GM18508 (cell line): ENCODE measurements at regions not wholly inside any gene's neighbourhood (a gene's known extent, or its start where the extent isn't known, plus 50 kb on each side); places are given as distances from the start of the nearest gene placed in this dataset.

Experiments
- ATAC-seq: cut with Tn5 transposase; IDR thresholded peaks from one replicate; pipeline ENCODE4 v1.9.1; 2021; ENCODE audit warnings: moderate number of reproducible peaks; ENCODE audit not compliant: insufficient read depth, unreplicated experiment

DNA sequence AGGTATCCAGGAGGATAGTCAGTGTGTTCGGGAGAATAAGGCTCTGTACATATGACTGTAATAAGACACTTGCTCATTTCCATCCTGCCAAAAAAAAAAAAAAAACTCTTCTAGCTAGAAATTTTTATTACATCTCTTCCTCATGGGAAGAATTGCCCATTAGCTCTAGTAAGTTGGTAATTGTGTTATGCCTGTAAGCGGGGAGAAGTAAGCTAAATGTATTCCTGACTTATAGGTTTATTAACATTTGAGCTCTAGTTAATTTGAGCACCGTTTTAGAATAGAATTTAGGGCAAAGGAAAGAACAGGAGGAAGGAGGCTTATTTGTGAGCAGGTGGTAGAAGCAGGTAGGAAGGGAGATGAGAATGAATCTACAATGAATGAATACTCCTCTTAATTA lies 1210.6 kb downstream of the SORCS1 start:
- no peak for ATAC-seq

DNA sequence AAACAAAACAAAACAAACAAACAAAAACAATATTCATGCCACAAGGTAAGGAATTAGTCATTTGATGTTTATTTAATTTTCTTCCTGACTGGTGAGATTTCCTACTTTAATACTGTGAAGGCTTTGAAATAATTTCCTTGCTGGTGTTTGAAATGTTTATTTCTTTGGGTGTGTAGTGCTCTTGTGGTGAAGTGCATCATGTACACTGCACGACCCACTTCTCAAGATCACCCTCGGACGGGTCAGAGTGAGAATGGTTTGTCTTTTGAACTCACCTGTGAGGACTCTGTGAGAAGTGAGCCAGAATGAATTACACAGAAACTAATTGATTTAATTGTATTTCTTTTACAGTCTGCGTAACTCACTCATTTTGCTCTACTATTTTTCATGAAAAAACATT lies 1211.5 kb downstream of the SORCS1 start:
- ATAC-seq: no peak

DNA sequence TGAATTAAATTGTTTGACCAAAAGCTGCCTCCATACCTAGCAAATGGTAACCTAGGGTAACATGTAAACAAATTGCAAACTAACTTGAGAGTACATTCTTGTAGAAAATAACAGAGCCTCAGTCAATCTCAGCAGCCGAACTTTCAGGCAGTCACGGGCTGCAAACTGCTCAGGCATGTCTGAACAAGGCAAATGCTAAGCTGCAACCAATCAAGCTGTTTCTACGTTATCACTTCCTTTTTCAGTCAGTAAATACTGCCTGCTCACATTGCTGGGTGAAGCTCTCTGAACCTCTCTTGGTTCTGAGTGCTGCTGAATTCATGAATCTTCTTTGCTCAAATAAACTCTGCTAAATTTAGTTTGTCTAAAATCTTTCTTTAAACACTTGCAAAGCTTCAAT lies 1212.4 kb downstream of the SORCS1 start:
- peak; percentile 91 for ATAC-seq

DNA sequence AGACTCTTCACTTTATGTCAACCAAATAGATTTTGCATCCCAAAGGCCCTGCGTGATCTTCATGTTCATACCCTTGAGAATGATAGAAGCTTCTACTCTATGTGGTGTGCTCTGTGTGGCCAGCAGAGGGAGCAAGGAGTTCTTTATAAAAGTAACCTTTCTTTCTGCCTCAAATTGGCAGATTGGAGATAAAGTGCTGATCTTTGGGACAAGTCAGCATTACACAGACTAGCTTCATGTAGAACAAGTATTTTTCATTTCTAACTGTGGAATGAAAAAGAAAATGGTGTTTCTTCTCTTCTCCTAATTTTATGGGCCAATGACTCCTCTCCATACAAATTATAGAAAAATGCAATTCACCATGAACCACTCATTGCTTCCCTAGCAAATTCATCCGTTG lies 1214.1 kb downstream of the SORCS1 start:
- no peak for ATAC-seq

DNA sequence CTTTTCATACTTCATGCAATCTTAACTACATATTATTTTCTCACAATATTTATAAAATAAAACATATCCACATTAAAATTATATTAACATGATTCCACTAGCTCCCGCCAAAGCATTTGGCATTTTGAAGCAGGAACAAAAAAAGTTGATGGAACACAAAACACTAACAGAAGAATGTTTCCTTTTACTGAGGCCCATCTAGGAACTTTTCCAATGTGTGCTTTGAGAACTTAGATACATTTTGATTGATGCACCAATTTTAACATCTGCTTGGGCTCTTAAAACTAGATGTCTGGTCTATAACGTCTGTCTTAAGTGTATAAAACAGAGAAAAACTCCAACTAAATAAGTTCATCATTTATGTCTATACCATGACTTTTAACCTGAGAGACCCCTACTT lies 1214.8 kb downstream of the SORCS1 start:
- ATAC-seq: no peak

DNA sequence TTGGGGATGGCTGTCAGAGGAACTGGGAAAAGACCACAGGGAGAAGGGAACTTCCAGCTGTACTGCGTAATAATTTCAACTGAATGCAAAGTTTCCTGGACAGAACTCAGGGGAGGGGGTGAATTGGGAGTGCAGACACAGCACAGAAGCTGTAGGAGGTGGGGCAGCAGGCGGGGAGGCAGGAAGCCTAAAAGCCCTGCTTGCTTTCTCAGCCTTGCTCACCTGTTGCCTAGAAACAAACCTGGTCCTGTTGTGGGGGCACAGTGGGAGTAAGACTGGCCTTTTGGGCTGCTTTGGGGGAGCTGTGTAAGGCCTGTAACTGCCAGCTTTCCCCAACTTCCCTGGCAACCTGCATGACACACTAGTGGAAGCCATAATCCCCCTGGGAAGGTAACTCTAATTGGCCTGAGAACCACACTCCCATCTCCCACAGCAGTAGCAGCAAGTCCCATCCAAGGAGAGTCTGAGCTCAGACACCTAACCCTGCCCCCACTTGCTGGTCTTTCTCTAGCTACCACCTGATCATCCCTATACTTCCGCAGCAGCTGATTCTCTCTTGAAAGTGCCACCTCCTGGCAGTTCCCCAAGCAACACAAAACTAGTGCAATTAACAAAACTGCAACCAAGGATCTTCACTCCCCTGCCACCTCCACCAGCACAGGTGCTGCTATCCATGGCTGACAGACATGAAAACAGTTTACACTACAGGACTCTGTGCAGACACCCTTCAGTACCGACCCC lies 1239.3 kb downstream of the SORCS1 start:
- ATAC-seq: no peak

DNA sequence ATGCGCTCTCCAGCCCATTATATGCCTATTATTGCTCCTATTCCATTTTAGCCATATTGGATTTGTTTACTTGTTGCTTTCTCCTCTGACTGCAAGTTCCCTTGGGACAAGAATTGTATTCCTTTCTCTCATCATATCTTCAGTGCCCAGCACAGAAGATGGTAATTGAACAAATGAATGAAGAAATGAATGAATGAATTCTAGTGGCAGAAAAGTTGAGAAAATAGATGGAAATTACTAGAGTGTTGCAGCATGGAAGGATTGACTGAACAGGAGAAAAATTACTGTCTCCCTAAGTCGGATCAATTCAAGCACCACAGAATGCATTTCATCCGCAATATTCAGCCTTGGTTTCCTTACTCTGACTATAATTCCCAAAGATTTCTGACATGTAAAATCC lies 1243.2 kb downstream of the SORCS1 start:
- no peak for ATAC-seq

DNA sequence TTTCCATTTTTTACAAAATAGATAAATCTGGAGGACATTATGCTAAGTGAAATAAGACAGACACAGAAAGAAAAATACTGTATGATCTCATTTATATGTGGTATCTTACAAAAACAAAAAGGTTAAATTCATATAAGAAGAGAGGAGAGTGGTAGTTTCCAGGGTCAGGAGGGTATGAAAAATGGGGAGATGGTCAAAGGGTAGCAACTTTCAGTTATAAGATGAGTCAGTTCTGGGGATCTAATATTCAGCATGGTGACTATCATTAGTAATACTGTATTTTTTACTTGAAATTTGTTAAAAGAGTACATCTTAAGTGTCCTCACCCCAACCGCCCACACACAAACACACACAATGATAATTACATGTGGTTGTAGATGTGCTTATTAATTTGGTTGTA lies 1250.1 kb downstream of the SORCS1 start:
- no peak for ATAC-seq

DNA sequence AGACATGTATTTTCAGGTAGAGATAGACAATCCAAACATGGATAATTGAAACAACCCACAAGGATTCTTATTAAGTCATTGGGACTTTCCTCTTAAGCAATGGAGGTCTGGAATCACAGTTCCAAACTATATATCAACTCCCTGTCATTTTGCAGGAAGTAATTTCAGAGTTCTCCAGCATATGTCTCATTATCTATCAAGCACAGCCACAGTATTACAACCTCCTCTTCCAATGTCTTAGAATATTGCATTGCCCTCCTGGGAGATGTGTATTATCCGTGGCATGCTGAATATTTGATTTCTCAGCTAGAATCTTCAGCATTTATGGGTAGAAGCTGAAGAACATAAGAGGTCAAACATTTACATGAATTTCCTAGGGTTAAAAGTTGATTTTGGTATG lies 1255.8 kb downstream of the SORCS1 start:
- ATAC-seq: no peak

DNA sequence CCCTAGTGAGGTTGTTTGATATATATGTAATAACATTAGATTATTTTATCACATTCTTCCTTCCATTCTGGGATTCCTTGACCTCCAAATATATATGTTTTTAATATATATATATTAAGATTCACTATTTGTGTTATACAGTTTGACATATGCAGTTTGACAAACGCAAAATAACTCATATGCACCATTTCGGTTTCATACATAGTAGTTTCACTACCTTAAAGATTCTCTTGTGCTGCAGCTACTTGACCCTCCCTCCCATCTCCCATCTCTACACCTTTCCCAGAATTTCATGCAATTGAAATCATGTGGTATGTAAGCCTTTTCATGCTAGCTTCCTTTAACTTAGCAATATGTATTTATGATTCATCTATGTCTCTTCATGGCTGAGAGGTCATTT lies 1244.4 kb downstream of the SORCS3 start:
- ATAC-seq: no peak

DNA sequence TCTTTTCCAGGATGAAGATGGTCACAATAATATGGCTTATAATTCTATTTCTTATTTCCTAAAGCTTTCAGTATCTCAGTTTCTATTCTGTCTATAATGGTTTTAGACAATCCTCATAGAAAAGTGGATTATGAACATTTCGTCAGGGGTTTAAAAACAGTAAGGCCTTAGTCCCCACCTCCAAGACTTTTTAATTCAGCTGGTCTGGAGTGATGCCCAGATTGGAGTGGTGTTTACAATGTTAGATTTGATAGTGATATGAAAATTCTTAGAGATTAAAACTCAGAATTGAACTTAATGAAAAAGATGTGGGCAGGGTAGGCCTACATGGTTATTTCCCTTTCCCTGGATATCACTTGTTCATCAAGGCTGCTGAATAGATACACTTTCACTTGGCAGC lies 1238.3 kb downstream of the SORCS3 start:
- no peak for ATAC-seq

DNA sequence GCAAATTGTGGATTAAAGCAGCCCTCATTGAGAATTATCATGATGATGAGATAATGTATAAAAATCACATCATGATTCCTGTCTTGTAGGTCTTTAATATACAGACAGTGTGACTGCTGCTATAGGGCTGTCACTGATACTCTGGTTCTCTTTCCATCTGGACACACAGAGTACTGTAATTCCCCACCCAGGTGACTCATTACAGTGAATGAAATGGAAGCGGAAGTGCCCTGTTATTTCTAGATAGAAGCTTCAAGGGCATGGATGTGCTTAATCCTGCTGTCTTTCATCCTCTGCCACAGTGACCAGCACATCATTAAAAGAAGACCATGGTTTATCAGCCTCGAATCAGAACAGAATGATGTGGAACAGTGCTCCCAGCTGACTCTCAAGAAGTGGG lies 1234.0 kb downstream of the SORCS3 start:
- ATAC-seq: no peak

DNA sequence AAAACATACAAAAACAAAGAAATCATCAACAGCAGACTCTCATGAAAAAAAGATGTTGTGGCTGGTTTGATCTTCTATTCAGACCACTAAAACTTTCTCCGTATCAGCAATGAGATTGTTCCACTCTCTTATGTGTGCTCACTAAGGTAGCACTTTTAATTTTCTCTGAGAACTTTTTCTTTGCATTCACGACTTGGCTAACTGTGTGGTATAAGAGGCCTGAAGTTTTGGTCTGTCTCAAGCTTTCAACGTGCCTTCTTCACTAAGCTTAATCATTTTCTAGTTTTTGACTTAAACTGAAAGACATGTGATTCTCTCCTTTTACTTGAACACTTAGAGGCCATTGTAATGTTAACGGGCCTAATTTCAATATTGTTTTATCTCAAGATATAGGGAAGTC lies 1231.6 kb downstream of the SORCS3 start:
- ATAC-seq: no peak

DNA sequence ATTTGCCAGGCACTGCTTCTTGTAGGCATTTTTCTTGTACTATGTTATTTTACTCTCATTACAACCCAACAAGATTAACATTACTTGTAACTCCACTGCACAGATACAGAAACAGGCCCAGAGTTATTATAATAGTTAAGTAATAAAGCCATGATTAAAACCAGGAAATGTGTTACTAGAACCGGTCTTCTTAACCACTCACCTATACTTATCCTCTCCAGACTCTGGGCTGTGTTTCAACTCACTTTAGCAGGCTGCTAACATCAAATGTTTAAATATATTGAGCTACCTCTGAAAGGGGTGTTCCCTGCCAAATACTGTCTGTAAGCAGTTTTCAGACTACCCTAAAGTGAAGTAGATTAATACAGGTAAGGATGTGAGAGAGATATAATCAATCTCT lies 1227.8 kb downstream of the SORCS3 start:
- no peak for ATAC-seq

DNA sequence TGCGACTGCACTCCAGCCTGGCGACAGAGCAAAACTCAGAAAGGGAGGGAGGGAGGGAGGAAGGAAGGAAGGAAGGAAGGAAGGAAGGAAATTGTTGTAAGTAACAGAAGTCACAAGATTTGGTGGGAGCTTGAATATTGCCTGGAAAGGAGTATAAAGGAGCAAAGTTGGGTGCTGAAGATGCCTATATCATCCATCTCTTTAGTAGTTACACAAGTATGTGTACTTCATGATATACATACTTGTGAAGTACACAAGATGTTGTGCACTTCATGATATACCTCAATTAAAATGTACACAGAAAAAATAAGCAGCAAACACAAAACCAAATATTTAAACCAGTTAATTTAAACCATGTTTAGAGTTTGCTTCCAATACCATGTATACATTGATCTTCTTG lies 1223.8 kb downstream of the SORCS3 start:
- no peak for ATAC-seq

DNA sequence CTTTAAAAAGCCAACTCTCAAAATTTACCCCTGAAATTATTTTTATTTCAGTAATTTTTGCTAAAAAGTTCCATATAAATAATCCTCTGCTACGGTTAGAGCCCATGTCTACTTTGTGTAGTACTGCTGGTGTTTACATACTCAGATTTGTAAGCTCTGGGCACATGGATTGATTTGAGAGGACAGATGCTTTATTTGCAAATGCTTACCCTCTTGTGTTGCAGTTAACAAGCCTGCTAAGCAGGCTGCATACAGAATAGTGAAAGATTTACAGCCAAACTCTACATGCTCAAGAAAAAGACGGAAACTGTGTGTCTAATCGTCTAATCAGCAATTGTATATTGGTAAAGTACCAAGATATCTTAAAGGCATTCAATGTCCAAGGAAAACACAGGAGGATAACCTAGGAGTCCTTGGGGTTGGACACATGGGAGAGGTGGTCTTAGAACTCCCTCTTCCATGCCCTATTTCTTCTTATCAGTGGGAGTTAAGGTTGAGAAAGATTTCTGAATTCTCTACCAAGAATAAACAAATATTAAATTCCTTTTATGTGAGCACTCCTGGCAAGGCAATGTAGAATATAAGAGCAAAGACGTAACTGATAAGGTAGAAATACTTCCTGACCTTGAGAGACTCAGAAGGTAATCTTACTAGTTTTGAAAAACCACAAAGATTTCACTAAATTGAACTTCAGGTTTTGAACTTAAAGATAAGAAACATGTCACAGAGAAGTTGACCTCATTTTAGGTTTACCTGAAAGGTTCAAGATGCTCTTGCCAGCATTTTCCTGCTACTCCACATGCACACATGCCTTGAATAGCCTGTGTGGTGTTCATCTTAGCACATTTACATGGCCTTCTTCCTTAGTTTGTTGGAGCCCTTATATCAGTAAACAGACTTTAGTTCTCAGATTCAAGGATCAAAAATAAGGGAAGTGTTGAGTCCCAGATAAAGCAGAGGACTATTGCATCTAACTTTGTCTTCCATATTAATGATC lies 1216.5 kb downstream of the SORCS3 start:
- ATAC-seq: no peak

DNA sequence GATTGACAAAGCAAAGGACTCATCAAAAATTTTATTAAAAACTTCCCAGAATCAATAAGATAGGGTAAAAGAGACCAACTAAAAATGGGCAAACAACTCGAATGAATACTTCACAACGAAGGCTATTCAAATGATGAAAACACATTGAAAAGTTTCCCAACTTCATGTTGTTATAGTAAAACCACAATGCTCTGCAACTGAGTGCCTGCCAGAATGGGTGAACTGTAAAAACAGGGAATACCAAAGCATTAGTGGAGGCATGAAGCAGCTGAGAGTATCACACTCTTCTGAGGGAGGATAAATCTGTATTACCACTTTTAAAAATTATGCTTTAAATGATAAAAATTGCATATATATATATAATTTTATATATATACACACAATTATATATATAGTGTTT lies 1214.7 kb downstream of the SORCS3 start:
- ATAC-seq: no peak

DNA sequence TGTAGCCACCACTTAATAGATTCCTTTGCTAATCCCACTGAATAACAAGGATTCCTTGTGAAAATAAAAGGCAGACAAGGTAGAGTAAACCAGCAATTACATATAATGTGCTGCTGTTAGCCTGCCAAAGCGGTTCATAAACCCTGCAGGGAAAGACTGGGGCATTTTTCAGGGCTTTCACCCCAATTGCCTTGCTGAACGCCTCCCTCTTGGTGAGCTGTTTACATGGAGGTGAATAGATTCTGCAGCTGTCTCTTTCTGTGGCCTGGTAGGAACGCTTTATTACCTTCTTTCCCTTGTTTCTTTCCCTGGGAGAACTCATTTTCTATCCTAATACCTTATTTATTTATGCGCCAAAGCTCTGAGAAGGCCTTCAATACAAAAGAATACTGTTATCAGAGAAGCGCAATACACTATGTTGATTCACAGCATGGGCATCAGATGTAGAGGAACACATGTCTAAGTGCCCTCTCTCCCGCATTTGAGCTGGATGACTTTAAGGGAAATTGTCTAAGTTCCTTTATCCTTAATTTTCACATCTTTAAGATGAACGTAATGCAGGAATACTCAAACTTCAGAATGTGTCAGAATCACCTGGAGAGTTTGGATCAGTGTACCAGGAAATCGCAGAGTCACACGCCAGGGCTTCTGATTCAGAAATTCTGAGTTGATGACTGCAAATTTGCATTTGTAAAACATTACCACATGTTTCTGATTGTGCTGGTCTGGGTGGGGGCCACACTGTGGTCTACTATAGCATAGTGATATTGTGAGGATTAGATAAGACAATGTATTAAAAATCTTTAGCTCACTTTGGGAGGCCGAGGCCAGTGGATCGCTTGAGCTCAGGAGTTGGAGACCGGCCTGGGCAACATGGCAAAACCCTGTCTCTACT lies 1203.8 kb downstream of the SORCS3 start:
- no peak for ATAC-seq

DNA sequence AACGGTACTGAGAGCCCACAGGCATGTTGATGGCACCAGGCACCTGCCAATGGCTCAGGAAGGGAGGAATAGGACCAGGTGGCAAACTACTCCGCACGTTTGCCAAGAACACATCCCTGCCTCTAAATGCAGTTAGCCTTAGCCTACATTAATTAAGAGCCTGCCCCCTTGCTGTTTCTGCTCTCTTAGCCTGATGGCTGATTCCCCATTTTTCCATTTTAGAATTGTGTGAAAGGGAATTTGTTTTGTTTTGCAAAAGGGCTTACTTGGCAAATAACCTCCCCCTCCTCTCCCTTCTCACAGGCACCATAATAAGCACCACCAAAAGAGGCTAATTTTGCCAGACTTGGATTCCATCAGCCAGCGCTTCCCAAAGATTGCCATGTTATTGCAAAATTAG lies 1203.2 kb downstream of the SORCS3 start:
- ATAC-seq: no peak

DNA sequence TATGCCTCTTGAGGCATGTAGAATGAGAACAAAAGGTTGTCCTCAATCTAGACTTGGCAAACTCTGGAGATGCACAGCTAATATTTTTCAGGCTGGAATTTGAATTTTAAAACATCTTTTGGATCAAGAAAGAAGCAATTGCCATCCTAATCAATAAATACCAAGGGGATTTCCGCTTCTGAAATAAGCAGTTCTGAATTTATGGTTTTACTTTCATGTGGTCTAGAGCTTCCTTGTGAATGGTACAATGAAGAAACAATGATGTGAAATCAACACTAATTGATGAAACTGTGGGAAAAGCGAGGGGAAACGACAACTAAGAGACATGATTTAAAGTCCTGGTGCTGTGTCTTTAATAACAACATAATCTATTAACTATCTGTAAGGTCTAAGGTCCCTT lies 1202.7 kb downstream of the SORCS3 start:
- no peak for ATAC-seq
